Activated B cell treated with CpG ODN at 0.5 μM for 24 hours (primary cell): ENCODE measurements at regions not wholly inside any gene's neighbourhood (a gene's known extent, or its start where the extent isn't known, plus 50 kb on each side); places are given as distances from the start of the nearest gene placed in this dataset.

Experiments used
- ATAC-seq: fragments of 200-7000 bp; cut with Tn5 transposase; one replicate; pipeline ENCODE4 v1.10.0; 2021; ENCODE audit warnings: low read depth, mild to moderate bottlenecking, moderate library complexity
- CTCF ChIA-PET: fragments of 350-600 bp; sonication (Branson Sonifier 250); formaldehyde crosslinking; loops from one replicate; lab custom pipeline; 2021; ENCODE audit warnings: antibody characterized with exemption; lab: Charles Lee
- POLR2A ChIA-PET: fragments of 350-600 bp; sonication (Branson Sonifier 250); formaldehyde crosslinking; loops from one replicate; lab custom pipeline; 2021; ENCODE audit warnings: antibody characterized with exemption; lab: Charles Lee
- DNase-seq: peaks from one replicate; pipeline ENCODE4 v3.0.0; 2022
- H3K27ac Mint-ChIP-seq: one replicate; pipeline ENCODE4 v1.8.0; 2020; ENCODE audit warnings: mixed read lengths
- H3K27me3 Mint-ChIP-seq: one replicate; pipeline ENCODE4 v1.8.0; 2021; ENCODE audit warnings: mixed read lengths
- H3K36me3 Mint-ChIP-seq: one replicate; pipeline ENCODE4 v1.8.0; 2021; ENCODE audit warnings: low read depth, mixed read lengths
- H3K4me1 Mint-ChIP-seq: one replicate; pipeline ENCODE4 v1.8.0; 2021; ENCODE audit warnings: mixed read lengths
- H3K4me3 Mint-ChIP-seq: one replicate; pipeline ENCODE4 v1.8.0; 2020; ENCODE audit warnings: mild to moderate bottlenecking, mixed read lengths
- H3K9me3 Mint-ChIP-seq: one replicate; pipeline ENCODE4 v1.8.0; 2020; ENCODE audit warnings: mixed read lengths
- intact Hi-C: fragments of 100-400 bp; cut with micrococcal nuclease; formaldehyde crosslinking; loops from one replicate; pipeline ENCODE4 v1.15.1; 2024
- TF ChIP-seq, protein P1 (sequence below): fragments of 200-600 bp; IDR thresholded peaks from one replicate; pipeline ENCODE4 v1.8.0; 2022; ENCODE audit warnings: antibody characterized with exemption, mild to moderate bottlenecking

DNA sequence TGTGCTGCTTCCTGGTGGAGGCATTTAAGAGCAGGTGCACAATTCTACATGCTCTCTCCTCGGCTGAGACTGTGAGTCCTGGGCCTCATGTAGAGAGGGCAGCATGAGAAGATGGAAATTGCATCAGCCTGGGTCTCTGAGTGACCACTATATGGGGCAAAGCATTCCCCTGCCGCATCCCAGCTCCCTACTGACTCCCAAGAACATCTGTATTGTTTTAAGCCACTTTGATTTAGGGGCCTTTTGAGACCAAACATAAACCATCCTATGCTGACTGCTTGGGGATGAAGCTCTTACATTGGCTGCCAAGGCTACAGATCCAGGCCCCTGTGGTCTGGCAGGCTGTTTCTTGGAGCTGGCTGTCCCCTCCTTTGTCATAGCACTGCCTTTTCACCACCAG, 101.3 kb upstream of the TBX20 start:
- no peak for DNase-seq
- Mint-ChIP-seq H3K9me3 (no peaks in the 10 kb centered on the region), H3K36me3 (no peaks in the 10 kb centered on the region), H3K4me3 (no peak overlapping the region), H3K27me3 (peaks cover 7% of the 10 kb centered on the region), H3K4me1 (no peaks in the 10 kb centered on the region), H3K27ac (no peak overlapping the region)
- CTCF ChIA-PET, result no interaction called here
- ATAC-seq, result no peak
- intact Hi-C loops, result no loop called here
- TF ChIP-seq, protein P1, sequence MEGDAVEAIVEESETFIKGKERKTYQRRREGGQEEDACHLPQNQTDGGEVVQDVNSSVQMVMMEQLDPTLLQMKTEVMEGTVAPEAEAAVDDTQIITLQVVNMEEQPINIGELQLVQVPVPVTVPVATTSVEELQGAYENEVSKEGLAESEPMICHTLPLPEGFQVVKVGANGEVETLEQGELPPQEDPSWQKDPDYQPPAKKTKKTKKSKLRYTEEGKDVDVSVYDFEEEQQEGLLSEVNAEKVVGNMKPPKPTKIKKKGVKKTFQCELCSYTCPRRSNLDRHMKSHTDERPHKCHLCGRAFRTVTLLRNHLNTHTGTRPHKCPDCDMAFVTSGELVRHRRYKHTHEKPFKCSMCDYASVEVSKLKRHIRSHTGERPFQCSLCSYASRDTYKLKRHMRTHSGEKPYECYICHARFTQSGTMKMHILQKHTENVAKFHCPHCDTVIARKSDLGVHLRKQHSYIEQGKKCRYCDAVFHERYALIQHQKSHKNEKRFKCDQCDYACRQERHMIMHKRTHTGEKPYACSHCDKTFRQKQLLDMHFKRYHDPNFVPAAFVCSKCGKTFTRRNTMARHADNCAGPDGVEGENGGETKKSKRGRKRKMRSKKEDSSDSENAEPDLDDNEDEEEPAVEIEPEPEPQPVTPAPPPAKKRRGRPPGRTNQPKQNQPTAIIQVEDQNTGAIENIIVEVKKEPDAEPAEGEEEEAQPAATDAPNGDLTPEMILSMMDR, result no peak
- POLR2A ChIA-PET, result no interaction called here

GRCh38 chr7:35353481-35353880, 99.6 kb upstream of the TBX20 start:
- no peak overlapping the region for H3K27ac Mint-ChIP-seq
- TF ChIP-seq, protein P1, result no peak
- ATAC-seq (no peak), DNase-seq (no peak)
- no peaks in the 10 kb centered on the region for H3K4me1 Mint-ChIP-seq
- POLR2A ChIA-PET, result no interaction called here
- no peaks in the 10 kb centered on the region for H3K9me3 Mint-ChIP-seq
- H3K36me3 Mint-ChIP-seq, result no peaks in the 10 kb centered on the region
- intact Hi-C loops, result no loop called here
- H3K27me3 Mint-ChIP-seq, result peaks cover 9% of the 10 kb centered on the region
- CTCF ChIA-PET, result no interaction called here
- no peak overlapping the region for H3K4me3 Mint-ChIP-seq

GRCh38 chr7:35351466-35351865, 97.6 kb upstream of the TBX20 start:
- intact Hi-C loops, result no loop called here

DNA sequence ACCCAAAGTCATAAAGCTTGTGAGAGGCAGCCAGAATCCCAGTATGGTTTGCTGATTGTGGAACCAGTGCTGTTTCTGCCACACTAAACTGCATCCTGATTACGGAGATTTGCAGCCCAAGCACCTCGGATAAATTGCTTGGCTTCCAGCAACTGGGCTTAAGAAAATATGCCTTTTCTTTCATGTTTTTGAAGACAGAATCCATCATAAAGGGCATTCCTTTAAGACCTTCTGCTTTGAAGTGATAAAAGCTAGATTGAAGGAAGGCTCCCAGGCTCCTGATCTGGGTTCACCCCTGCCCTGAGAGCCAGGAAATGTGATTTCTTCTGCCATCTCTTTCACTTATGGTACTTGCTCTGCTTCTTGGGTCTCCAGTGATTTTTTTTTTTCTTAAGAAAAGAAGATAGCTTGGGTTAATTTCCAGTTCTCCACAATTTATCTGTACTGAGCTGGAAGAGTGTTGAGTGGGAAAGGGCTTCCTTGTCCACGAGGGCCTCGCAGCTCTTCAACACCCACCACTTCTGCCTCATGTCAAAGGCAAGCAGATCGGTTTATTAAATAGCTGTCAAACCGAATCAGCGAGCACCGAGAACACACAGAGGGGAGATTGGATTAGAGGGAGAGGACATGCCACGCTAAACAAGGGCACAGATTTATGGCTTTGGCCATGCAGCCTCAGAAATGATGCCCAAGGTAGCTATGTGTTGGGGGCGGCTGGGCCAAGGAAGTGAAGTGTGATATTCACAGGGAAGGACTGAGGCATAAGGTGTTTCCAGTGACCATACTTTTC, 94.9 kb upstream of the TBX20 start:
- intact Hi-C loops, result no loop called here
- DNase-seq, result no peak
- Mint-ChIP-seq H3K27ac (no peak overlapping the region), H3K4me3 (no peak overlapping the region), H3K27me3 (peaks cover 15% of the 10 kb centered on the region), H3K9me3 (no peaks in the 10 kb centered on the region), H3K36me3 (no peaks in the 10 kb centered on the region), H3K4me1 (no peaks in the 10 kb centered on the region)
- POLR2A ChIA-PET, result no interaction called here
- CTCF ChIA-PET, result no interaction called here
- ATAC-seq, result no peak
- TF ChIP-seq, protein P1, result no peak

More at GRCh38 chr7:35351466-35351865, 97.6 kb upstream of the TBX20 start:
- H3K27ac Mint-ChIP-seq, result no peak overlapping the region
- ChIA-PET CTCF (no interaction called here), POLR2A (no interaction called here)
- H3K36me3 Mint-ChIP-seq, result no peaks in the 10 kb centered on the region
- peaks cover 9% of the 10 kb centered on the region for H3K27me3 Mint-ChIP-seq
- H3K4me1 Mint-ChIP-seq, result no peaks in the 10 kb centered on the region
- DNase-seq (no peak), ATAC-seq (no peak)
- H3K4me3 Mint-ChIP-seq, result no peak overlapping the region
- no peaks in the 10 kb centered on the region for H3K9me3 Mint-ChIP-seq
- TF ChIP-seq, protein P1, result no peak

- Mint-ChIP-seq H3K4me1 (peaks cover 5% of the 10 kb centered on the region), H3K4me3 (no peak overlapping the region), H3K9me3 (no peaks in the 10 kb centered on the region), H3K27ac (no peak overlapping the region), H3K27me3 (peaks cover 14% of the 10 kb centered on the region), H3K36me3 (no peaks in the 10 kb centered on the region)
- DNase-seq, result no peak
- TF ChIP-seq, protein P1, result no peak
- ChIA-PET CTCF (no interaction called here), POLR2A (no interaction called here)
- no peak for ATAC-seq
- intact Hi-C loops, result no loop called here
Measured at GRCh38 chr7:35342786-35343185, 88.9 kb upstream of the TBX20 start.
